MM.1S (cell line): ENCODE measurements at regions not wholly inside any gene's neighbourhood (a gene's known extent, or its start where the extent isn't known, plus 50 kb on each side); places are given as distances from the start of the nearest gene placed in this dataset.

Experiments
- CTCF ChIP-seq: fragments of 300-600 bp; sonication (generic); IDR thresholded peaks from 2 replicates; pipeline ENCODE4 v1.5.1; 2016; ENCODE audit warnings: antibody characterized with exemption, low read length, mixed read lengths
- EZH2phosphoT487 ChIP-seq: fragments of 300-600 bp; sonication (generic); IDR thresholded peaks from 2 replicates; pipeline ENCODE4 v1.6.1; 2018; ENCODE audit warnings: antibody characterized with exemption, low read length

GRCh38 chr10:100654782-100655325 lies 90.5 kb upstream of the PAX2 start:
- TF ChIP-seq CTCF (no peak), EZH2phosphoT487 (no peak)
